GM12872 (cell line): ENCODE measurements at regions not wholly inside any gene's neighbourhood (a gene's known extent, or its start where the extent isn't known, plus 50 kb on each side); places are given as distances from the start of the nearest gene placed in this dataset.

ENCODE experiments used
- TF ChIP-seq, protein P1 (sequence below): IDR thresholded peaks from 3 replicates; pipeline ENCODE4 v1.5.1; 2011; ENCODE audit warnings: low read depth, mild to moderate bottlenecking, low read length, moderate library complexity; ENCODE audit not compliant: insufficient read depth

DNA sequence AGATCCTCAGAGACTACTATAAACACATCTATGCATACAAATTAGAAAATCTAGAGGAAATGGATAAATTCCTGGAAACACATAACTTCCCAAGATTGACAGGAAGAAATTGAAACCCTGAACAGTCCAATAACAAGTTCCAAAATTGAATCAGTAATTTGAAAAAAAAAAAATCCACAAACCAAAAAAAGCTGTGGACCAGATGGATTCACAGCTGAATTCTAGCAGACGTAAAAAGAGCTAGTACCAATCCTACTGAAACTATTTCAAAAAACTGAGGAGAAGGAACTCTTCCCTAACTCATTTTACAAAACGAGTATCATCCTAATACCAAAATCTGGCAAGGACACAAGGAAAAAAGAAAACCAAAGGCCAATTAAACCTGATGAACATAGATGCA, 77.0 kb upstream of the FXR1 start:
- TF ChIP-seq, protein P1, sequence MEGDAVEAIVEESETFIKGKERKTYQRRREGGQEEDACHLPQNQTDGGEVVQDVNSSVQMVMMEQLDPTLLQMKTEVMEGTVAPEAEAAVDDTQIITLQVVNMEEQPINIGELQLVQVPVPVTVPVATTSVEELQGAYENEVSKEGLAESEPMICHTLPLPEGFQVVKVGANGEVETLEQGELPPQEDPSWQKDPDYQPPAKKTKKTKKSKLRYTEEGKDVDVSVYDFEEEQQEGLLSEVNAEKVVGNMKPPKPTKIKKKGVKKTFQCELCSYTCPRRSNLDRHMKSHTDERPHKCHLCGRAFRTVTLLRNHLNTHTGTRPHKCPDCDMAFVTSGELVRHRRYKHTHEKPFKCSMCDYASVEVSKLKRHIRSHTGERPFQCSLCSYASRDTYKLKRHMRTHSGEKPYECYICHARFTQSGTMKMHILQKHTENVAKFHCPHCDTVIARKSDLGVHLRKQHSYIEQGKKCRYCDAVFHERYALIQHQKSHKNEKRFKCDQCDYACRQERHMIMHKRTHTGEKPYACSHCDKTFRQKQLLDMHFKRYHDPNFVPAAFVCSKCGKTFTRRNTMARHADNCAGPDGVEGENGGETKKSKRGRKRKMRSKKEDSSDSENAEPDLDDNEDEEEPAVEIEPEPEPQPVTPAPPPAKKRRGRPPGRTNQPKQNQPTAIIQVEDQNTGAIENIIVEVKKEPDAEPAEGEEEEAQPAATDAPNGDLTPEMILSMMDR = no peak

DNA sequence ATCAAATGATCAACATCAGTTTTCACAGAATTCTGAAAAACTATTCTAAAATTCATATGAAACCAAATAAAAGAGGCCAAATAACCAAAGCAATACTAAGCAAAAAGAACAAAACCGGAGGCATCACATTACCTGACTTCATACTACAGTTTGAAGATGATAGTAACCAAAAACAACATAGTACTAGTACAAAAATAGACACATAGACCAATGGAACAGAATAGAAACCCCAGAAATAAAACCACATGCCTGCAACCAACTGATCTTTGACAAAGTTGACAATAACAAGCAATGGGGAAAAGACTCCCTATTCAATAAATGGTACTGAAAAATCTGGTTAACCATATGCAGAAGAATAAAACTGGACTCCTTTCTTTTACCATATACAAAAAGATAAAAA, 75.7 kb upstream of the FXR1 start:
- TF ChIP-seq, protein P1 = no peak

DNA sequence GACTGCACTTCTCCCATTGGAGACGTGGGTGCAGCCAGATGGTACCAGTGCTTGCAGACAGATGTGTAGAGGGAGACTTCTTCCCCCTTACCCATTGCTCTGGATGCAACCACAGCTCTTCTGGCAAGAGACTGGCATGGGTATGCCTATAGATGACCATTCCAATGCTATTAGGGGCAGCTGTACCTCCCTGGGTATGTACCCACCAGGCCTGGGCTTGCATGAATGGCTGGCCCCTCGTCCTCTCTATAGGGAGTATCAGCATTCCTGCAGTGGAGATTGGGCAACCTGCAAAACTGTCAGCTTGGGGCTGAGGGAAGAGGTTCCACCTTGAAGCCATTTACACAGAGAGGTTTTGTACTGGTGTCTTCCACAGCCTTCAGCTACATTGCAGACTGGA, 57.6 kb upstream of the FXR1 start:
- TF ChIP-seq, protein P1 = no peak

GRCh38 chr3:180855364-180855763, 57.1 kb upstream of the FXR1 start:
- TF ChIP-seq, protein P1 = peak; percentile 50

DNA sequence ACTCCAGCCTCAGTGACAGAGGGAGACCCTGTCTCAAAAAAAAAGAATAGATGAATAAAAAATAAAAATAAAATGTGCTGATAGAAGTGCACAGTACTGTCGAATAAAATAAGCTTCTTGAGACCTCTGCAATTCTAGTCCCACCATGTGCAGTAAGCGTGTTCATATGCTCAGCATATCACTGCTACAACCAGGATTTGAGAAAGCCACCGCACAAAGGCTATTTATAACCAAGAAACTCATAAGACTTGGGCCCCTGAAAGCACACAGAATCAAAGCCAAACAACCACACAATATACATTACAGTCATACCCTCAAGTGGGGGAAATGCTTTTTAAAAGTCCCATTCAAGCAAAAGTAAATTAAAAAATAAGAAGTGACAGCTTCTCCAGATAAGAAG, 56.5 kb upstream of the FXR1 start:
- TF ChIP-seq, protein P1 = no peak

DNA sequence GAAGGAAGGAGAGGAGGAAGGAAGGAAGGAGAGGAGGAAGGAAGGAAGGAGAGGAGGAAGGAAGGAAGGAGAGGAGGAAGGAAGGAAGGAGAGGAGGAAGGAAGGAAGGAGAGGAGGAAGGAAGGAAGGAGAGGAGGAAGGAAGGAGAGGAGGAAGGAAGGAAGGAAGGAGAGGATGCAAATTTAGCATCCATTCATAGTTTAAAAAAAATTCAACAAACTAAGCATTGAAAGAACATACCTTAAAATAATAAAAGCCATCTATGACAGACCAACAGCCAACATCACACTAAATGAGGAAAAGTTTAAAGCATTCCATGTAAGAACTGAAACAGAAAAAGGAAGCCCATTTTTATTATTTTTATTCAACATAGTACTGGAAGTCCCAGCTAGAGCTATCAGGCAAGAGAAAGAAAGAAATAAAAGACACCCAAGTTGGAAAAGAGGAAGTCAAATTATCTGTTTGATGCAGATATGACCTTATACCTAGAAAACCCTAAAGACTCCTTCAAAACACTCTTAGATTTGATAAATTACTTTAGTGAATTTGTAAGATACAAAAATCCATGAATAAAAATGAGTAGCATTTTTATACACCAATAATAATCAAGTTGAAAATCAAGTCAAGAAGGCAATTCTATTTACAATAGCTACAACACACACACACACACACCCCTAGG, 52.2 kb upstream of the FXR1 start:
- TF ChIP-seq, protein P1 = no peak
